Esophagus muscularis mucosa (tissue), 4 donors: ENCODE measurements at regions not wholly inside any gene's neighbourhood (a gene's known extent, or its start where the extent isn't known, plus 50 kb on each side); places are given as distances from the start of the nearest gene placed in this dataset.
"Not testable (repeated sequence)": the region's sequence is repeated elsewhere in the genome, so short reads cannot be mapped to it uniquely, and the experiment has no call there.

Source experiments
- DNase-seq: peaks from one replicate; pipeline ENCODE4 v3.0.0-alpha.2; 2017; ENCODE audit errors: extremely low spot score
- H3K27ac ChIP-seq, 4 donors: fragments of 200-600 bp; sonication (generic); replicated peaks in 1 of 4; 1 replicate in 3 of 4; 2 replicates in 1 of 4; pipeline ENCODE4 v1.5.1; 2016 to 2019; ENCODE audit warnings: mild to moderate bottlenecking in 1 of 4
- H3K27me3 ChIP-seq, 4 donors: fragments of 200-600 bp; sonication (generic); one replicate each; pipeline versions ENCODE4 v1.5.1 to v1.6.0; 2016 to 2019
- H3K36me3 ChIP-seq, 4 donors: fragments of 200-600 bp; sonication (generic); one replicate each; pipeline ENCODE4 v1.5.1; 2016 to 2019
- H3K4me1 ChIP-seq, 4 donors: fragments of 200-600 bp; sonication (generic); one replicate each; pipeline ENCODE4 v1.5.1; 2016 to 2019
- H3K4me3 ChIP-seq, 4 donors: fragments of 200-600 bp; sonication (generic); 1 replicate in 2 of 4; 2 replicates in 2 of 4; pipeline ENCODE4 v1.5.1; 2016 to 2019; ENCODE audit warnings: mild to moderate bottlenecking in 4 of 4, moderate library complexity in 1 of 4
- H3K9me3 ChIP-seq, 4 donors: fragments of 200-600 bp; sonication (generic); 1 replicate in 3 of 4; 2 replicates in 1 of 4; pipeline ENCODE4 v1.5.1; 2016 to 2019
- EP300 ChIP-seq: sonication (generic); formaldehyde crosslinking; IDR thresholded peaks from one replicate; pipeline ENCODE4 v1.6.1; 2017; ENCODE audit warnings: antibody characterized with exemption
- POLR2A ChIP-seq: fragments of 450-650 bp; IDR thresholded peaks from one replicate; pipeline ENCODE4 v1.6.1; 2017; ENCODE audit warnings: antibody characterized with exemption, moderate library complexity, mild to moderate bottlenecking, low read depth
- POLR2AphosphoS5 ChIP-seq, 2 donors: sonication (generic); formaldehyde crosslinking; IDR thresholded peaks; one replicate each; pipeline ENCODE4 v1.6.1; 2017; ENCODE audit warnings: antibody characterized with exemption in 2 of 2
- WGBS: methylation state at CpG from one replicate; pipeline ENCODE4 v1.1.5; 2018; 5-methylcytosine and 5-hydroxymethylcytosine counted together
- intact Hi-C: fragments of 100-400 bp; cut with DNase I; formaldehyde crosslinking; loops from one replicate; pipeline ENCODE4 v1.15.1; 2023
- TF ChIP-seq, protein P1 (sequence below), 3 experiments: fragments of 200-600 bp in 2 of 3; fragments of 450-650 bp in 1 of 3; sonication (generic) in 2 of 3; IDR thresholded peaks; one replicate each; pipeline ENCODE4 v1.5.1; 2017 to 2019; ENCODE audit warnings: antibody characterized with exemption in 3 of 3, mild to moderate bottlenecking in 2 of 3, moderate library complexity in 1 of 3

DNA sequence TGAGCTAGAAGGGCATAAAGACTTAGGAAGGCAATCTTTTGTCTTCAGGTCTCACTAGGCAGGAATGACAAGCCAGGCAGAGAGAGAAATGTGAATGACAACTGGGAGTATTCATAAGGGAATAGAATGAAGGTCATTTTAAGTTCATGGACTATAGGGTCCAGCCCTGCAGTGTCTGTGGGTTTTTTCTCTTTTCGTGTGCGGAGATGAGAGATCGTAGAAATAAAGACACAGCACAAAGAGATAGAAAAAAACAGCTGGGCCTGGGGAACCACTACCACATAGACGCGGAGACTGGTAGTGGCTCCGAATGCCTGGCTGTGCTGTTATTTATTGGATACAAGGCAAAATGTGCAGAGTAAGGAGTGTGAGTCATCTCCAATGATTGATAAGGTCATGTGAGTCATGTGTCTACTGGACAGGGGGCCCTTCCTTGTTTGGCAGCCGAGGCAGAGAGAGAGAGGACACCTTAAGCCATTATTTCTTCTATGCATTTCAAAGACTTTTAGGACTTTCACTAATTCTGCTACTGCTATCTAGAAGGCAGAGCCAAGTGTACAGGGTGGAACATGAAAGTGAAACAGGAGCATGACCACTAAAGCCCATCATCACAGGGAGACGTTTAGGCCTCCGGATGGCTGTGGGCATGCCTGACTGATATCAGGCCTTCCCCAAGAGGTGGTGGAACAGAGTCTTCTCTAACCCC lies 921.8 kb upstream of the PCDH10 start:
- no peaks in the 10 kb centered on the region for H3K4me1 ChIP-seq
- H3K36me3 ChIP-seq = no peaks in the 10 kb centered on the region
- H3K9me3 ChIP-seq = no peaks in the 10 kb centered on the region
- H3K27ac ChIP-seq = no peak overlapping the region
- TF ChIP-seq POLR2AphosphoS5 (IDR thresholded peaks at IDR 0.05) (no peak), POLR2A (no peak), EP300 (no peak)
- TF ChIP-seq, protein P1, sequence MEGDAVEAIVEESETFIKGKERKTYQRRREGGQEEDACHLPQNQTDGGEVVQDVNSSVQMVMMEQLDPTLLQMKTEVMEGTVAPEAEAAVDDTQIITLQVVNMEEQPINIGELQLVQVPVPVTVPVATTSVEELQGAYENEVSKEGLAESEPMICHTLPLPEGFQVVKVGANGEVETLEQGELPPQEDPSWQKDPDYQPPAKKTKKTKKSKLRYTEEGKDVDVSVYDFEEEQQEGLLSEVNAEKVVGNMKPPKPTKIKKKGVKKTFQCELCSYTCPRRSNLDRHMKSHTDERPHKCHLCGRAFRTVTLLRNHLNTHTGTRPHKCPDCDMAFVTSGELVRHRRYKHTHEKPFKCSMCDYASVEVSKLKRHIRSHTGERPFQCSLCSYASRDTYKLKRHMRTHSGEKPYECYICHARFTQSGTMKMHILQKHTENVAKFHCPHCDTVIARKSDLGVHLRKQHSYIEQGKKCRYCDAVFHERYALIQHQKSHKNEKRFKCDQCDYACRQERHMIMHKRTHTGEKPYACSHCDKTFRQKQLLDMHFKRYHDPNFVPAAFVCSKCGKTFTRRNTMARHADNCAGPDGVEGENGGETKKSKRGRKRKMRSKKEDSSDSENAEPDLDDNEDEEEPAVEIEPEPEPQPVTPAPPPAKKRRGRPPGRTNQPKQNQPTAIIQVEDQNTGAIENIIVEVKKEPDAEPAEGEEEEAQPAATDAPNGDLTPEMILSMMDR (IDR thresholded peaks at IDR 0.05) = no peak
- intact Hi-C loops = no loop called here
- H3K4me3 ChIP-seq = no peak overlapping the region
- 92% methylated on average over 9 of the region's 9 CpGs for WGBS
- no peaks in the 10 kb centered on the region for H3K27me3 ChIP-seq
- DNase-seq = no peak

- DNase-seq, H3K36me3 ChIP-seq, H3K9me3 ChIP-seq, H3K27ac ChIP-seq, H3K27me3 ChIP-seq, H3K4me1 ChIP-seq, H3K4me3 ChIP-seq, intact Hi-C loops: not testable (repeated sequence)
- WGBS = 74% methylated on average over 11 of the region's 11 CpGs
- TF ChIP-seq, protein P1 (IDR thresholded peaks at IDR 0.05) = peak in 1 of 3 experiments; percentile 23
These were observed 921.3 kb upstream of the PCDH10 start for GRCh38 chr4:132227857-132228165.

- no peaks in the 10 kb centered on the region for H3K36me3 ChIP-seq
- DNase-seq = no peak
- no peaks in the 10 kb centered on the region for H3K9me3 ChIP-seq
- no peak for TF ChIP-seq POLR2AphosphoS5 (IDR thresholded peaks at IDR 0.05)
- no peak for TF ChIP-seq POLR2A
- TF ChIP-seq EP300 = no peak
- TF ChIP-seq, protein P1 (IDR thresholded peaks at IDR 0.05) = no peak
- no peaks in the 10 kb centered on the region for H3K4me1 ChIP-seq
- no peak overlapping the region for H3K4me3 ChIP-seq
- H3K27me3 ChIP-seq = no peaks in the 10 kb centered on the region
- no peak overlapping the region for H3K27ac ChIP-seq
- intact Hi-C loops = no loop called here
These were observed 920.4 kb upstream of the PCDH10 start for GRCh38 chr4:132228676-132229075.

GRCh38 chr4:132230025-132230424 lies 919.1 kb upstream of the PCDH10 start:
- TF ChIP-seq, protein P1 (IDR thresholded peaks at IDR 0.05) = no peak
- TF ChIP-seq EP300 (no peak), POLR2AphosphoS5 (IDR thresholded peaks at IDR 0.05) (no peak), POLR2A (no peak)
- WGBS = 86% methylated on average over 6 of the region's 6 CpGs
- DNase-seq = no peak
- Histone ChIP-seq H3K9me3 (no peaks in the 10 kb centered on the region), H3K4me1 (no peaks in the 10 kb centered on the region), H3K27me3 (no peaks in the 10 kb centered on the region), H3K36me3 (no peaks in the 10 kb centered on the region), H3K4me3 (no peak overlapping the region), H3K27ac (no peak overlapping the region)
- intact Hi-C loops = no loop called here

- WGBS = 94% methylated on average over 1 of the region's 1 CpG
- DNase-seq = no peak
- H3K9me3 ChIP-seq = peaks cover 0 to 4% (median 0%) of the 10 kb centered on the region in 4 donors
These were observed 910.4 kb upstream of the PCDH10 start for GRCh38 chr4:132238697-132239096.

More at GRCh38 chr4:132238697-132239096, 910.4 kb upstream of the PCDH10 start:
- TF ChIP-seq POLR2AphosphoS5 (IDR thresholded peaks at IDR 0.05) (no peak), POLR2A (no peak)
- Histone ChIP-seq H3K4me1 (no peaks in the 10 kb centered on the region), H3K27me3 (no peaks in the 10 kb centered on the region), H3K27ac (no peak overlapping the region), H3K4me3 (no peak overlapping the region), H3K36me3 (no peaks in the 10 kb centered on the region)
- intact Hi-C loops = no loop called here
